HEK293 (cell line): ENCODE measurements at regions not wholly inside any gene's neighbourhood (a gene's known extent, or its start where the extent isn't known, plus 50 kb on each side); places are given as distances from the start of the nearest gene placed in this dataset.

Source experiments
- CTCF ChIA-PET: fragments of 350-600 bp; formaldehyde crosslinking; extraction: SDS; loops from one replicate; lab custom pipeline; 2021; ENCODE audit warnings: antibody characterized with exemption; lab: Yijun Ruan, JAX
- POLR2A ChIA-PET: fragments of 300-600 bp; formaldehyde crosslinking; extraction: SDS; loops from one replicate; lab custom pipeline; 2020; ENCODE audit warnings: antibody characterized with exemption, inconsistent platforms; lab: Yijun Ruan, JAX
- H3K27ac ChIP-seq: fragments of 200-500 bp; sonication (Bioruptor generic); 2 replicates; pipeline ENCODE4 v1.5.1; 2014; ENCODE audit warnings: low read depth, low read length, control low read depth, inconsistent platforms; ENCODE audit errors: extremely low read depth
- H3K36me3 ChIP-seq, 2 experiments: fragments of 200-500 bp in 1 of 2; sonication (Bioruptor generic) in 1 of 2; 1 replicate in 1 of 2; 2 replicates in 1 of 2; pipeline ENCODE4 v1.5.1; 2014 to 2017; ENCODE audit warnings: inconsistent platforms in 2 of 2, low read length in 2 of 2; ENCODE audit not compliant: control insufficient read depth in 2 of 2, insufficient read depth in 1 of 2
- H3K4me1 ChIP-seq: fragments of 200-500 bp; sonication (Bioruptor generic); 2 replicates; pipeline ENCODE4 v1.5.1; 2014; ENCODE audit warnings: mild to moderate bottlenecking, low read length, inconsistent platforms; ENCODE audit not compliant: control insufficient read depth, insufficient read depth
- H3K4me3 ChIP-seq: 2 replicates; pipeline ENCODE4 v1.5.1; 2011; ENCODE audit warnings: low read depth, mild to moderate bottlenecking, control low read depth, low read length, moderate library complexity
- H3K9me3 ChIP-seq: fragments of 200-500 bp; sonication (Bioruptor generic); 2 replicates; pipeline ENCODE4 v1.5.1; 2014; ENCODE audit warnings: low read depth, low read length, inconsistent platforms; ENCODE audit not compliant: control insufficient read depth, insufficient read depth
- BCL6B ChIP-seq: fragments of 450-650 bp; formaldehyde crosslinking; IDR thresholded peaks from 2 replicates; pipeline ENCODE4 v1.5.1; 2017; ENCODE audit warnings: missing biosample characterization, missing genetic modification characterization
- KLF1 ChIP-seq: fragments of 450-650 bp; formaldehyde crosslinking; IDR thresholded peaks from 2 replicates; pipeline ENCODE4 v1.5.1; 2016; ENCODE audit warnings: missing biosample characterization, missing genetic modification characterization
- PRDM6 ChIP-seq: fragments of 450-650 bp; formaldehyde crosslinking; IDR thresholded peaks from 2 replicates; pipeline ENCODE4 v1.5.1; 2017; ENCODE audit warnings: missing biosample characterization, missing genetic modification characterization
- TRIM28 ChIP-seq: IDR thresholded peaks from 2 replicates; pipeline ENCODE4 v1.6.1; 2011; ENCODE audit warnings: low read length, control low read depth, borderline replicate concordance
- ZBTB10 ChIP-seq: fragments of 450-650 bp; formaldehyde crosslinking; IDR thresholded peaks from 2 replicates; pipeline ENCODE4 v1.5.1; 2016; ENCODE audit warnings: missing biosample characterization, missing genetic modification characterization
- ZNF175 ChIP-seq: fragments of 450-650 bp; formaldehyde crosslinking; IDR thresholded peaks from 2 replicates; pipeline ENCODE4 v1.5.1; 2016; ENCODE audit warnings: missing biosample characterization, missing genetic modification characterization
- ZNF248 ChIP-seq: fragments of 450-650 bp; formaldehyde crosslinking; IDR thresholded peaks from 2 replicates; pipeline ENCODE4 v1.5.1; 2017; ENCODE audit warnings: missing biosample characterization, missing genetic modification characterization
- ZNF302 ChIP-seq: fragments of 450-650 bp; formaldehyde crosslinking; IDR thresholded peaks from 2 replicates; pipeline ENCODE4 v1.5.1; 2016; ENCODE audit warnings: missing biosample characterization, missing genetic modification characterization, low read depth
- ZNF433 ChIP-seq: fragments of 450-650 bp; formaldehyde crosslinking; IDR thresholded peaks from 2 replicates; pipeline ENCODE4 v1.5.1; 2016; ENCODE audit warnings: missing biosample characterization, missing genetic modification characterization, low read depth
- ZNF600 ChIP-seq: fragments of 450-650 bp; formaldehyde crosslinking; IDR thresholded peaks from 2 replicates; pipeline ENCODE4 v1.5.1; 2016; ENCODE audit warnings: missing biosample characterization, missing genetic modification characterization
- ZSCAN5A ChIP-seq: fragments of 450-650 bp; formaldehyde crosslinking; IDR thresholded peaks from 2 replicates; pipeline ENCODE4 v1.5.1; 2016; ENCODE audit warnings: missing biosample characterization, missing genetic modification characterization

GRCh38 chr19:30692181-30692811 is 320.1 kb downstream of the ZNF536 start:
- H3K36me3 ChIP-seq = no peaks in the 10 kb centered on the region
- H3K4me3 ChIP-seq = no peak overlapping the region
- POLR2A ChIA-PET = no interaction called here
- TF ChIP-seq ZNF600 (tag by site-specific recombination) (peak; percentile 59; the same call in 1 of the 2 replicates), ZNF433 (tag by site-specific recombination) (no peak), KLF1 (tag by site-specific recombination) (no peak), BCL6B (no peak)
- CTCF ChIA-PET = interaction anchor here (0.6 to 5.2 kb wide), 2 partner anchors 9 to 974 kb away, joined by 3 to 51 read pairs; no protein-coding TSS in a partner anchor
- no peaks in the 10 kb centered on the region for H3K9me3 ChIP-seq
- H3K4me1 ChIP-seq = 0 out of 2 replicates have a peak, but pooled peaks cover 5% of the 10 kb centered on the region
- no peak overlapping the region for H3K27ac ChIP-seq

- TF ChIP-seq ZBTB10 (tag by site-specific recombination) (no peak), ZNF175 (tag by site-specific recombination) (no peak), PRDM6 (tag by site-specific recombination) (no peak)
- ChIA-PET CTCF (no interaction called here), POLR2A (no interaction called here)
- Histone ChIP-seq H3K36me3 (no peaks in the 10 kb centered on the region), H3K27ac (no peak overlapping the region), H3K4me1 (0 out of 2 replicates have a peak, but pooled peaks cover 5% of the 10 kb centered on the region), H3K9me3 (no peaks in the 10 kb centered on the region), H3K4me3 (no peak overlapping the region)
Measured at GRCh38 chr19:30691819-30692166, 319.6 kb downstream of the ZNF536 start.

GRCh38 chr19:30690935-30691818 is 319.0 kb downstream of the ZNF536 start:
- H3K9me3 ChIP-seq = no peaks in the 10 kb centered on the region
- no peak for TF ChIP-seq ZSCAN5A (tag by site-specific recombination)
- TF ChIP-seq ZNF302 (tag by site-specific recombination) = no peak
- no peak for TF ChIP-seq TRIM28
- TF ChIP-seq ZNF248 (tag by site-specific recombination) = no peak
- 0 out of 2 replicates have a peak, but pooled peaks cover 5% of the 10 kb centered on the region for H3K4me1 ChIP-seq
- H3K27ac ChIP-seq = no peak overlapping the region
- no peaks in the 10 kb centered on the region for H3K36me3 ChIP-seq
- ChIA-PET CTCF (interaction anchor here (1.4 to 10.7 kb wide), 2 partner anchors 9 to 21 kb away, joined by 8 to 225 read pairs; no protein-coding TSS in a partner anchor), POLR2A (no interaction called here)
- no peak overlapping the region for H3K4me3 ChIP-seq
